ENCODE measurements at regions not wholly inside any gene's neighbourhood (a gene's known extent, or its start where the extent isn't known, plus 50 kb on each side); places are given as distances from the start of the nearest gene placed in this dataset.

GRCh38 chr5:17429353-17429752, 68.7 kb upstream of the TAF11L2 start:
- no peak overlapping the region for H3K4me3 Mint-ChIP-seq
- no peak for ATAC-seq
- no peaks in the 10 kb centered on the region for H3K36me3 Mint-ChIP-seq
- no peak overlapping the region for H3K27ac Mint-ChIP-seq
- DNase-seq (ENCODE audit: low spot score in 2 of 2): no peak
- peaks cover 8% of the 10 kb centered on the region for H3K9me3 Mint-ChIP-seq
- no peaks in the 10 kb centered on the region for H3K4me1 Mint-ChIP-seq

GRCh38 chr5:17430241-17430640, 67.8 kb upstream of the TAF11L2 start:
- Mint-ChIP-seq H3K36me3 (no peaks in the 10 kb centered on the region), H3K9me3 (peaks cover 8% of the 10 kb centered on the region), H3K27ac (no peak overlapping the region), H3K4me1 (no peaks in the 10 kb centered on the region), H3K4me3 (no peak overlapping the region)
- ATAC-seq: no peak
- no peak for DNase-seq (ENCODE audit: low spot score in 2 of 2)

GRCh38 chr5:17431272-17432050, 66.6 kb upstream of the TAF11L2 start:
- no peaks in the 10 kb centered on the region for H3K36me3 Mint-ChIP-seq
- H3K4me3 Mint-ChIP-seq: no peak overlapping the region
- no peaks in the 10 kb centered on the region for H3K4me1 Mint-ChIP-seq
- no peak overlapping the region for H3K27ac Mint-ChIP-seq
- peaks cover 11% of the 10 kb centered on the region for H3K9me3 Mint-ChIP-seq
- ATAC-seq (no peak), DNase-seq (ENCODE audit: low spot score in 2 of 2) (no peak)

- no peak for DNase-seq (ENCODE audit: low spot score in 2 of 2)
- no peak overlapping the region for H3K4me3 Mint-ChIP-seq
- H3K36me3 Mint-ChIP-seq: no peaks in the 10 kb centered on the region
- H3K27ac Mint-ChIP-seq: no peak overlapping the region
- H3K9me3 Mint-ChIP-seq: peaks cover 12% of the 10 kb centered on the region
- H3K4me1 Mint-ChIP-seq: no peaks in the 10 kb centered on the region
- no peak for ATAC-seq
Observed at GRCh38 chr5:17432569-17432968, 65.5 kb upstream of the TAF11L2 start.

GRCh38 chr5:17433406-17433805, 64.6 kb upstream of the TAF11L2 start:
- no peak for ATAC-seq
- Mint-ChIP-seq H3K4me1 (no peaks in the 10 kb centered on the region), H3K4me3 (no peak overlapping the region), H3K9me3 (peaks cover 14% of the 10 kb centered on the region), H3K27ac (no peak overlapping the region), H3K36me3 (no peaks in the 10 kb centered on the region)
- DNase-seq (ENCODE audit: low spot score in 2 of 2): no peak

GRCh38 chr5:17434982-17435381, 63.0 kb upstream of the TAF11L2 start:
- H3K4me3 Mint-ChIP-seq: no peak overlapping the region
- ATAC-seq (no peak), DNase-seq (ENCODE audit: low spot score in 2 of 2) (no peak)
- no peaks in the 10 kb centered on the region for H3K36me3 Mint-ChIP-seq
- H3K9me3 Mint-ChIP-seq: peaks cover 18% of the 10 kb centered on the region
- H3K27ac Mint-ChIP-seq: no peak overlapping the region
- no peaks in the 10 kb centered on the region for H3K4me1 Mint-ChIP-seq

GRCh38 chr5:17436350-17436749, 61.7 kb upstream of the TAF11L2 start:
- Mint-ChIP-seq H3K4me1 (no peaks in the 10 kb centered on the region), H3K4me3 (no peak overlapping the region), H3K27ac (no peak overlapping the region), H3K36me3 (no peaks in the 10 kb centered on the region), H3K9me3 (peaks cover 21% of the 10 kb centered on the region)
- DNase-seq (ENCODE audit: low spot score in 2 of 2): no peak
- ATAC-seq: no peak

GRCh38 chr5:17436761-17437221, 61.2 kb upstream of the TAF11L2 start:
- no peak for DNase-seq (ENCODE audit: low spot score in 2 of 2)
- Mint-ChIP-seq H3K27ac (no peak overlapping the region), H3K4me1 (no peaks in the 10 kb centered on the region), H3K36me3 (no peaks in the 10 kb centered on the region), H3K4me3 (no peak overlapping the region), H3K9me3 (peaks cover 21% of the 10 kb centered on the region)
- no peak for ATAC-seq

- Mint-ChIP-seq H3K36me3 (no peaks in the 10 kb centered on the region), H3K4me1 (no peaks in the 10 kb centered on the region), H3K9me3 (peaks cover 23% of the 10 kb centered on the region), H3K4me3 (no peak overlapping the region), H3K27ac (no peak overlapping the region)
- no peak for ATAC-seq
- no peak for DNase-seq (ENCODE audit: low spot score in 2 of 2)
Observed at GRCh38 chr5:17438027-17438426, 60.0 kb upstream of the TAF11L2 start.

GRCh38 chr5:17439956-17440355, 58.1 kb upstream of the TAF11L2 start:
- ATAC-seq (no peak), DNase-seq (ENCODE audit: low spot score in 2 of 2) (no peak)
- Mint-ChIP-seq H3K4me3 (no peak overlapping the region), H3K9me3 (peaks cover 23% of the 10 kb centered on the region), H3K4me1 (no peaks in the 10 kb centered on the region), H3K27ac (no peak overlapping the region), H3K36me3 (no peaks in the 10 kb centered on the region)

- DNase-seq (ENCODE audit: low spot score in 2 of 2) (no peak), ATAC-seq (no peak)
- Mint-ChIP-seq H3K27ac (no peak overlapping the region), H3K36me3 (no peaks in the 10 kb centered on the region), H3K4me1 (no peaks in the 10 kb centered on the region), H3K4me3 (no peak overlapping the region), H3K9me3 (peaks cover 20% of the 10 kb centered on the region)
Observed at GRCh38 chr5:17440766-17441165, 57.3 kb upstream of the TAF11L2 start.

GRCh38 chr5:17441351-17441750, 56.7 kb upstream of the TAF11L2 start:
- no peak overlapping the region for H3K27ac Mint-ChIP-seq
- H3K4me3 Mint-ChIP-seq: no peak overlapping the region
- ATAC-seq (no peak), DNase-seq (ENCODE audit: low spot score in 2 of 2) (no peak)
- peaks cover 20% of the 10 kb centered on the region for H3K9me3 Mint-ChIP-seq
- H3K4me1 Mint-ChIP-seq: no peaks in the 10 kb centered on the region
- no peaks in the 10 kb centered on the region for H3K36me3 Mint-ChIP-seq

GRCh38 chr5:17443333-17444130, 54.5 kb upstream of the TAF11L2 start:
- Mint-ChIP-seq H3K4me3 (no peak overlapping the region), H3K9me3 (peaks cover 10% of the 10 kb centered on the region), H3K36me3 (no peaks in the 10 kb centered on the region), H3K4me1 (no peaks in the 10 kb centered on the region), H3K27ac (no peak overlapping the region)
- no peak for DNase-seq (ENCODE audit: low spot score in 2 of 2)
- ATAC-seq: no peak

GRCh38 chr5:17444496-17444895, 53.5 kb upstream of the TAF11L2 start:
- H3K36me3 Mint-ChIP-seq: no peaks in the 10 kb centered on the region
- no peak for ATAC-seq
- no peak overlapping the region for H3K27ac Mint-ChIP-seq
- H3K4me3 Mint-ChIP-seq: no peak overlapping the region
- peaks cover 13% of the 10 kb centered on the region for H3K9me3 Mint-ChIP-seq
- DNase-seq (ENCODE audit: low spot score in 2 of 2): no peak
- no peaks in the 10 kb centered on the region for H3K4me1 Mint-ChIP-seq

- no peak for DNase-seq (ENCODE audit: low spot score in 2 of 2)
- Mint-ChIP-seq H3K27ac (no peak overlapping the region), H3K4me1 (no peaks in the 10 kb centered on the region), H3K9me3 (peaks cover 9% of the 10 kb centered on the region), H3K4me3 (no peak overlapping the region), H3K36me3 (no peaks in the 10 kb centered on the region)
- ATAC-seq: no peak
Observed at GRCh38 chr5:17445185-17445584, 52.8 kb upstream of the TAF11L2 start.
